ENCODE measurements at regions not wholly inside any gene's neighbourhood (a gene's known extent, or its start where the extent isn't known, plus 50 kb on each side); places are given as distances from the start of the nearest gene placed in this dataset.
"Not testable (repeated sequence)": the region's sequence is repeated elsewhere in the genome, so short reads cannot be mapped to it uniquely, and the experiment has no call there.

- no peak for DNase-seq (ENCODE audit: low read depth, low spot score)
Observed at GRCh38 chrY:7659047-7659446, 747.5 kb upstream of the AMELY start.

- DNase-seq (ENCODE audit: low read depth, low spot score), result no peak
Observed at GRCh38 chrY:7656596-7656995, 745.0 kb upstream of the AMELY start.

- no peak for DNase-seq (ENCODE audit: low read depth, low spot score)
Observed at GRCh38 chrY:7654985-7655384, 743.4 kb upstream of the AMELY start.

GRCh38 chrY:7649866-7650265 is 738.3 kb upstream of the AMELY start:
- DNase-seq (ENCODE audit: low read depth, low spot score), result not testable (repeated sequence)
